Stimulated activated CD8-positive, alpha-beta memory T cell treated with anti-CD3 and anti-CD28 coated beads, Interleukin-15, amount 100 ng/mL, for 4 hours (primary cell): ENCODE measurements at regions not wholly inside any gene's neighbourhood (a gene's known extent, or its start where the extent isn't known, plus 50 kb on each side); places are given as distances from the start of the nearest gene placed in this dataset.
"Not testable (repeated sequence)": the region's sequence is repeated elsewhere in the genome, so short reads cannot be mapped to it uniquely, and the experiment has no call there.

Experiments used
- DNase-seq, 2 donors: peaks; one replicate each; pipeline ENCODE4 v3.0.0-alpha.2; 2020; ENCODE audit warnings: low read depth in 2 of 2

DNA sequence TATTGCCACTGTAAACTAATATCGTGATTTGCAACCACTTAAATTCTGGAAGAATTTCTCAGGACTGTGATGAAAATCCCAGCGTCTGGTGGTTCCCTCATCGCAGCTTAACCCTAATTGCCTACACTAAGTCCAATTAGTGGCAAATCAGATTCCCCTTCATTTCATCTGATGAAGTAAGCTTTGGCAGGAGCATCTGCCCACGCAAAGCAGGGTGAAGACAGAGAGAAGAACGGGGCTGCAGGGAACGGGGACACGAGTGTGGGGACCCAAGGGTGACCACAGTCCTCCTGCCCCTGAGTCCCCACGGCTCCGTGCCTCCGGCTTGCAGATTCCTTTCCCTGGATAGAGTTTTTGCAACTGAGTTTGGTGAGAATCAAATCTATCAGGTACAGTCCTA lies 159.5 kb downstream of the LY86 start:
- no peak for DNase-seq

DNA sequence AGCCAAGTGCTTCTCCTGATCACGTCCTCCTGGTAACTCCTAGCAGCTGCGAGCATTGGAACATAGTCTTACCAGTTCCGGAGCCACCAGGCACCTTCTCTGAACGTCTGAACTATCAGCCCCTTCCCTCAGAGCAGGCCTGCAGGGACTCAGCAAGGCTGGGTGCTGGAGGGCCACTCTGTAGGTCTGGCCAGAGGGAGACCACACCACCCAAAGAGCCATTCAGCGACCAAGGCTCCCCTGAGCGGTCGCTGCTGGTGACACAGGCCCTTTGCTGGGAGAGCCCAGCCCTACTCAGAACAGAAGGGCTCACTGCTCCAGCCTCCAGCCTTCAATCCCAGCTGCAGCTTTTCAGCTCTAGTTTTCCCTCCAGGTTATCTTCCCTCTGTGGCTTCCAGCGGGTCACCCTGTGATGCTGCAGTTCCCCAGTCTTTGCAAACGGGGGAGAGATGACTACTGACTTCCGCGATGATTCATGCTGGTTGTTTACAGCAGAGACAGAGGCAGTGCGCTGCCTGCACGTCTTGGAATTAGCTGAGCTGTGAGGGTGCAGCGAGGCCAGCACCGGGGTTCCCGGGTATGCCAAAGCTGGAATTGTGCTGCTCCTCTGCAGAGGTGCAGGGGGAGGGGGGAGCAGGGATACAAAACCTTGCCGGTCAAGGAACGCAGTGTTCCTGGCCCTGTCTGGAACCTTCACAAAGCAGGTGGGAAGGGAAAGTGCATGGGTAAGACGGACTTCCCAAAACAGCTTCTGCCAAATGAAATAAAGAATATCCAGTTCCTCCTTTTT lies 161.4 kb downstream of the LY86 start:
- no peak for DNase-seq

DNA sequence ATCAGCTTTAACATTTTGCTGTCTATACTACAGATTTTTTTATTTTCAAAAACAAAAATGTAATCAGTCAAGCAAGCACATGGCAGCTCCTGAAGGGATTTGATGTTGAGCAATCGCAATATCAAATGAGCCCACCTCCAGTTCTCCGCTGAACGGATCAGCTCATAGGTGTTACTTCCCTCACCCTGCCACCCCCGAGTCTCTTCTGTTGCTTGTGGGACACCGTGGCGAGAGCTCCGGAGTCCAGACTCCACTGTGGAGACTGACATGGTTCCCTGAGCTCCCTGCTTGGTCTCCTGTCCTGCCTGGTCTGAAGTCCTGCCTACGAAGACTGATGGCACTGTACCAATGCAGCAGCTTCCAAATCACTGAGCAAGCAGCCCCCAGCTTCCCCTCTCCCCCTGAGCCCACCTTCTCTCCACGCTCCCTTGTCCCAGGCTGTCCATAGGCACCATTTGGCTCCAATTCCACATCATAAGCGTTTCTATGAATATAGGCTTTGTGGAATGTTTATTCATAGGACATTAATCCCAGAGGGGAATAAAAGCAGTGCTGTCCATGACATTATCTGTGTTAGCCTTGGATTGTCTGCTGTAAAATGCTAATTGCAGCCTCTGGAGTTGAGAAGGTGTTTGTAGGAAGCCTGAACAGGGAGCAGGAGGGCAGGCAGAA lies 162.2 kb downstream of the LY86 start:
- no peak for DNase-seq

DNA sequence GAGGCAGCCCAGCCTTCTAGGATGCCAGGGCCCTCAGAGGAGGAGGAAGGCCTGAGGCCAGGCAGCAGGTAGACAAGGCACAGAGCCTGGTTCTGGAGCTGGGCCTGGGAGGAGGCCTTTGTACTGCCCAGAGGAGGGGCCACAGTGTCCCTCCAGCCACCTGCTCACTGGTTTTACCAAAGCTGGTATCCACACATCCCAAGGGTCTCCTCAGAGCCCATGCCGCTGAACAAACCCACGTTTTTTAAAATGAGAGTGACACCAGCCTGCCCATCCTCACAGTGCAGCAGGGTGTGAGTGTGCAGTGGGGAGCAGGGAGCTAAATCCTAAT lies 162.7 kb downstream of the LY86 start:
- DNase-seq, result no peak

- no peak for DNase-seq
Measured at GRCh38 chr6:6751619-6752023, 163.1 kb downstream of the LY86 start.

DNA sequence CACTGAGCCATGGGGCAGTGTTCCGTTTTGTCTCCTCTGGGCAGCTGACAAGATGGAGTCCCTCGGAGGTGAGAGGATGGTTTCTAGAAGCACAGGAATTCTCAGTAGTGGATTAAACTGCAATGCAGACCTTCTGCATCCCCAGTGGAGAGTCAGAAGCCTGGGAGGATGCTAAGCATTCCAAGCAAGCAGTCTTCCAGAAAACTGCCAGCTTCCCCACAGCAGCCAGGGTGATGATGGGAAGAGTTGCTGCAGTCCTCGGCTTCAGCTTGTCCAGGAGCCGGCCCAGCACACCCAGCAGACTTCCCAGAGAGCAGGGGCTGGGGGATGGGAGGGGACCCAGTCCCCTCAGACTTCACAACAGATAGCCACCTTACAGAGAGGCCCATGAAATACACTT lies 163.6 kb downstream of the LY86 start:
- DNase-seq, result no peak

DNA sequence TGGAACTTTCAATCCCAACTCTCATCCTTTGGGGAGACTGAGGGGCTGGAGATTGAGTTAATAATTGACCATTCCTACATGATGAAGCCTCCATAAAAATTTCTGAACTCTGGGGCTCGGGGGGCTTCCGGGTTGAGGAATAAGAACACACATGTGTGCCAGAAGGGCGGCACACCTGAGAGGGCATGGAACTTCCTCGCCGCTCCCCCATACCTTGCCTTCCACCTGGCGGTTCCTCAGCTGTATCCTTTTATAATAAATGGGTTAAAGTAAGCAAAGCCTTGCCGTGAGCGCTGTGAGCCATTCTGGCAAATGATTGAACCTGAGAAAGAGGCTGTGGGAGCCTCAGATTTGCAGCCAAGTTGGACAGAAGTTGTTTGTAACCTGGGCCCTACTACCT lies 164.8 kb downstream of the LY86 start:
- DNase-seq, result no peak

GRCh38 chr6:6756526-6756925 lies 168.0 kb downstream of the LY86 start:
- DNase-seq, result no peak

DNA sequence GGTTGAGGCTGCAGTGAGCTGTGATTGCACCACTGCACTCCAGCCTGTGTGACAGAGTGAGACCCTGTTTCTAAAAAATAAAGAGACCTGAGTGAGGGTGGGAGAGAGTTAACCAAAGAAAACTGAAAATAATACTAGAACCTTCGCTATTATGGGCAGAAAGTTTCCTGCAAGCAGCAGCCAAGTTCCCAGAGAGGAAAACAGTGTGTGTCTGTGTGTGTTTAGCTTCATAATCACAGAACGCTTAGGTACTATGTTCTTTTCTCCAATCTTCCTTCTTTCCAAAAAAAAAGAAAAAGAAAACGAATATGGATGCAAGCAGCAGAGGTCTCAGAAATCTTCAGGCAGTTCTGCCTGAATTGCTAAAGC lies 170.0 kb downstream of the LY86 start:
- DNase-seq, result no peak

DNA sequence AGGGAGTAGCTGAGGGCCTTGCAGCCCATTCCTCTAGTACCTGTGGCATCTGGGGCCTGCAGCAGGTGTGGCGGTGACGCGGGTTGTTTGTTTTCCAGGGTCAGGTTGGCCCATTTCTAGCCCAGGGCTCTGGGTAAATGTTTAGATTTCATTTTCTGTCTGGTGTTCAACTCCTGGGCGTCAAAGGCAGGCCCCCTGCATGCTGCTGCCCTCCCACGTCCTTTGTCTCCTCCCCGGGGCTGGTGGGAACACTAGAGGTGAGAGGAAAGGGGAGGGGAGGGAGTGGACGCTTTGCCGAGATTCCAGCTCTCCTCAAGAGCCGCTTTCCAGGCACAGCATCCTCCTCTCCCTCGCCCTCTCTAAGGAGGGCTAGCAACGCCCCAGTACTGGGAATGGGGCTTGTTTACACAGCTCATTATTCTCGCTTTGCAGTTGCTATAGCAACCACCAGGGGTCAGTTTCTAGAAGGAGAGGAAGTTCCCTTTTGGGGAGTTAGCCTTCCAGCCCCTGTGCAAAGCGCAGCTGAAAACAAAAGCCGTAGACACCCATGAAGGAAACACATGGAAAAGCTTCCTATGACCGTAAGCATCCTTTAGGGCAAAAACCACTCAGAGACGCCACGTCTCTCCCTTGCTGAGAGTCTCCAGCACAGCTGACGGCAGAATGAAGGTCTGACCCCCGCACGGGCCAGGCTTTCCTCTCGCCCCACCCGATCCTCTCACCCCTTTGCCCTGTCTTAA lies 170.6 kb downstream of the LY86 start:
- no peak for DNase-seq

GRCh38 chr6:6760002-6760401 lies 171.5 kb downstream of the LY86 start:
- no peak for DNase-seq

GRCh38 chr6:6762566-6762965 lies 174.0 kb downstream of the LY86 start:
- not testable (repeated sequence) for DNase-seq

GRCh38 chr6:6764764-6765434 lies 176.4 kb downstream of the LY86 start:
- DNase-seq, result no peak

DNA sequence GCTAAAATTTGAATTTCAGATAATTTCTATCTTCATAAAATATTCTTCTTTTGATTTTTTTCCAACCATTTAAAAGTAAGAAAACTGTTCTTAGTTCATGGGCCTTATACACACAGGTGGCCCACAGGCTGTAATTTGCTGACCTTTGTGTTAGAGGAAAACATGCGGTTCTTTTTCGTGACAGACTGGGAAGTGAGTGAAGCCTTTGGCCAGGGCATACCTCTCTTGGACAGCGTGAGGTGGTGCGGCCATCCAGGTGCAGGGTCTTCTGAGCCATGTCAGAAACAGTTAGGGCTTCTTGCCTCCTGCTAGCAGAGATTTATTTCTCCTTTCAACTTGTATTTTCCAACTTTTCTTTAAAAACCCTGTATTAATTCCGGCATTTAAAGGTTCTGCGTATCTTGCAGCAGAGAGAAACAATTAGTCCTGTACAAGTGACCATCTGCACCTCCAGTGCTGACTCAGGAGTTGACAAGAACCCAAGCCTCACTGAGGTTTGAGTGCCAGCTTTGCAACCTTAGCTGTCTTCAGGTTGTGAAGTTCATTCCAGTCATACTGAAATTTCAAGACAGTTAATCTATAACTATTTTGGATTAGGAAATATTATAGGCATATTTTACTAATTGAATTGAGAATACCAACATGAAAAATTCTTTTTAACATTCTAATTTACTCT lies 177.8 kb downstream of the LY86 start:
- DNase-seq, result no peak

- no peak for DNase-seq
Measured at GRCh38 chr6:6769466-6769865, 180.9 kb downstream of the LY86 start.

DNA sequence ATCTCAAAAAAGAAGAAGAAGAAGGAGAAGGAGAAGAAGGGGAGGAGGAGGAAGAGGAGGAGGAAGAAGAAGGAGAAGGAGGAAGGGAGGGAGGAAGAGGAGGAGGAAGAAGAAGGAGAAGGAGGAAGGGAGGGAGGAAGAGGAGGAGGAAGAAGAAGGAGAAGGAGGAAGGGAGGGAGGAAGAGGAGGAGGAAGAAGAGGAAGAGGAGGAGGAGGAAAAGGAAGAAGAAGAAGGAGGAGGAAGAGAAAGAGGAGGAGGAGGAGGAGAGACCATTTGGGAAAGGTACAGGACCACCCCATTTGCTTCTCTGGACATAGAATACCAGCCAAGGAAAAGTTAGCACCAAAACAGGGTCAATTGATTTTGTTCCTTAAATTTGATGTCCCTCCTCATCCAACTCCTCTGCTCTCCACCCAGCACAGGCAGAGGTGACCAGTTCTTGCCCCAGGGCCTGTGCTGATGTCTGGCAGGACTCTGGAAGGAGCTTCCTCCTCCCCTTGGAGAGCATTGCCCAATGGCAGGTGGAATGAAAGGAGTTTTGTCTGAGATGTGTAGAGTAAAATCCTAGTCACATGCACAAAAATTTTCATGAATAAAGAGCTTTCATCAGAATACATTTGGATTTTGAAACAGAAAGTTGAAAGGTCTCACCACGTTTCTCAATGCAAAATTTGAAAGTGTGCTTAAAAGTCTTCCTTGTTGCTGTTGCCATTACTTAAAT lies 182.9 kb downstream of the LY86 start:
- no peak for DNase-seq

DNA sequence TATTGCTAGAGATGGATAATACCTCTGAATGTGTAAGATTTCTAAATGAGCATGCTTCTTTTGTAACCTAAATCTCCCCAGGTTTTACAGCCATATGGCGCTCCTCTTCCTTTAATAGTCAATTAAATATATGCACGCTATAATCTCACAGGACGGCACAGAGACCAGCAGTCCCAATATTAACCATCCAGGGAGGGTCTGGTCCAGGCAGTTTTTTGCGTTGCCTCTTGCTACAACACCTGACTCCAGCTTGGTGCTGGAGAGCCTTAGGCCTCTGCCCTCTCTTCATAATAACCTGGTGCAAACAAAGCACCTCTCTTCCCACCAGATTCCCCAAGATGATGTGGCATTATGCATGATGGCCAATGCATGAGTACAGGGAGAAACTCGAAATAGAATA lies 183.4 kb downstream of the LY86 start:
- DNase-seq, result no peak

DNA sequence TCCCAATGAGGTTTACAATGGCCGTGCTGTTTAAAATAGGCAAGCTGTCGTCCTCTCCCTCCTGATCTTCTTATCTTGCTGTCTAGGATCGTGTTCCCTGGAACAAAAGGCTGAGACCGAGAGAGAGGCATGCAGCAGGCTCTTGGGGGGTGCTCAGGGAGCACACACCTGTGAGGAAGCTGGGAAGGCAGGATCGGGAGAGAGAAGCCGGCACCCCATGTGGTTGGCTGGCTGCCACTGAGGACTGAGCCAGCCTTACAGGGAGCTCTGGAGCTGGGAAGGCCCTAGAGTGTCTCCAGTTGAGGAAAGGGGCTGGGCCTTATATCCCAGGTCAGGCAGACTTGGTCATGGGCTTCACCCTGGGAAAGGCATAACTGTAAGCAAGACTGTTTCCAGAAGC lies 184.2 kb downstream of the LY86 start:
- DNase-seq, result no peak

GRCh38 chr6:6775074-6775473 lies 186.6 kb downstream of the LY86 start:
- no peak for DNase-seq

- no peak for DNase-seq
Measured at GRCh38 chr6:6780231-6780630, 191.7 kb downstream of the LY86 start.

DNA sequence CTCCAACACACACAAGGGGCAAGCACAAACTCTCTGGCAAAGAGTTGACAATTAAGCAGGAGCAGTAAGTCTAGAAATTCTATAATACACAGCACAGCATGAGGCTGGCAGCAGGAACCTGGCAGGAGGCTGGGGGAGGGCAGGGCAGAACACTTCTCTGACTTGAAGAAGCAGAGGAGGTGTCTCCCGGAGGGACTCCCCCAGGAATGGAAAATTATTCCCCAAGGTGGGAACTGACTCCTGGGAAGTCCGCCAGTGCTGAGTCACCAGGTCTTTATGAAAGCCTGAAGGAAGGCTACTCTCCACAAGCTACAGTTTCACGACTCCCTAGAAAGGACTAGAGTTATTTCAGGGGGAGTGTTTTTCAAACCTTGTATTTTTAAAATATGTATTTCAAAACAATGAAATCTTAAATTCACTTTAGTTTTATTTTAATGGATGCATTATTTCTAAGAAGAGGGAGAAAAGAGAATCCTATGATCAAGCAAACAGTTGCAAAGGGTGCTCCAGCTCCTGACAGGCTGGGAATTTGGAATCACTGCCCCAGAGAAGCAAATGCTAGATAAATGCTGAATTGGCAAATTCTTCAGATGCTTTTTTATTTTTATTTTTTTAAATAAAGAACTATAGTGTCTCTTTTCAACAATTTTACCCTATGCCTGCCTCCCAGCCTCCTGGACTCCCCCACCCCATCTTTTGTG lies 192.8 kb downstream of the LY86 start:
- no peak for DNase-seq
